HG02885 (cell line): ENCODE measurements at regions not wholly inside any gene's neighbourhood (a gene's known extent, or its start where the extent isn't known, plus 50 kb on each side); places are given as distances from the start of the nearest gene placed in this dataset.

Experiments
- ATAC-seq: cut with Tn5 transposase; IDR thresholded peaks from one replicate; pipeline ENCODE4 v1.9.1; 2021; ENCODE audit warnings: mild to moderate bottlenecking; ENCODE audit not compliant: unreplicated experiment, poor library complexity

DNA sequence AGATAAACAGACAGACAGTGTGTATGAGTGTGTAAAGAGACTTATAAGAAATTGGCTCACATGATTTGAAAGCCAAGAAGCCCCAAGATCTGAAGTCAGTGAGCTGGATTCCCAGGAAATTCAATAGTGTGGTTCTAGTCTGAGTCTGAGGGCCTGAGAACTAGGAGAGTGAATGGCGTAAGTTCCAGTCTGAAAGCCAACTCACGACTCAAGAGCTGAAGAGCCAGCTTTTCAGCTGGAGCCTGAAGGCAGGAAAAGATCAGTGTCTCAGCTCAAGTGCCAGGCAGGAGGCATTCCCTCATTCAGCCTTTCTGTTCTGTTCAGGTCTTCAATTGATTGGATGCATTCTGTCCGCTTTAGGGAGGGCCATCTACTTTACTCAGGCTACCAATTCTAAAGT lies 257.2 kb downstream of the PLPP3 start:
- no peak for ATAC-seq

GRCh38 chr1:56321150-56321490 lies 258.2 kb downstream of the PLPP3 start:
- no peak for ATAC-seq

DNA sequence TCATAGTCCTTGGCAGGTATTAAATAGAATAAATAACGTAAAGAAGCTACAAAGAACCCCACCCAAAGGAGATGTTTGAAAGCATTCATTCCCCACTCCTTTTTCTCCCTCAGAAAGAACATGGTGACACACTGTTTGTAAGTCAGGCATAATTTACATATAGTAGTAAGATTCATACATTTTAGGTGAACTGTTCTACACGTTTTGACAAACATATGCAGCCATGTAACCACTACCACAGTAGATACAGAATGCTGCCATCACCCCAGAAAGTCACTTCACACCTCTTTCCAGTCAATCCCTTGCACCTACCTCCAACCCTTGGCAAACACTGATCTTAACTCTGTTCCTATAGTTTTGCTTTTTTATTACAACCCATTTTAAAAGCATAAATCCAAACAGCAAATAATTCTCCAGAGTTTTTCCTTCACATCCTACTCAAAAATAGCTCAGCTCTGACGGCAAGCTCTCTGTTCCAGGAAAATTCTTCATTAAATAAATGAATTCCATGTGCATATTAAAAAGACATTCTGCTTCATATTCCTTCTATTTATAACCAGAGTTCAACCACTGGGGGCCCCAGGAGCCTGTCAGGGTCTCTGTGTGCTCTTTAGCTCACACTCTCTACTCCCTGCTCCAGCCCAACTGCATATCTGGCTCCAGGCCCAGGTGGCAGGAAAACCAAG lies 258.8 kb downstream of the PLPP3 start:
- no peak for ATAC-seq

- ATAC-seq = no peak
These were observed 261.6 kb downstream of the PLPP3 start for GRCh38 chr1:56317722-56318121.

- no peak for ATAC-seq
These were observed 263.9 kb downstream of the PLPP3 start for GRCh38 chr1:56315293-56315942.

DNA sequence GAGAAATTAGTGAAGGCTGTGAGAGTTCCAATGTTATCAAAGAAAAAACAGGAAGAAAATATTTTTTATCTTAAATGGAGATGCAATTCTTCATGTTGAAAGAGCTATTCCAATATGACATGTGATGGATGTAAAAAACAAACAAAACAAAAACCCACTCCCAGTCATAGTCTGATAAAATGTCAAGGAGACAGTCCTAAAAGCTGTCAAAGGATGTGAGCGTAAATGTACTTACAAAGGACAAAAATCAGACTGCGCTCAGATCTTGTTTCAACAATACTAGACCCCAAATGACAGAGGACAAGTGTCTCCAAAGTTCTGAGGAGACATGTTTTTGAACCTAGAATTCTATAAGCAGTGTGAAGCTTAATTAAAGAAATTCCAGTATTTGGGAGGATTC lies 265.8 kb downstream of the PLPP3 start:
- ATAC-seq = no peak

DNA sequence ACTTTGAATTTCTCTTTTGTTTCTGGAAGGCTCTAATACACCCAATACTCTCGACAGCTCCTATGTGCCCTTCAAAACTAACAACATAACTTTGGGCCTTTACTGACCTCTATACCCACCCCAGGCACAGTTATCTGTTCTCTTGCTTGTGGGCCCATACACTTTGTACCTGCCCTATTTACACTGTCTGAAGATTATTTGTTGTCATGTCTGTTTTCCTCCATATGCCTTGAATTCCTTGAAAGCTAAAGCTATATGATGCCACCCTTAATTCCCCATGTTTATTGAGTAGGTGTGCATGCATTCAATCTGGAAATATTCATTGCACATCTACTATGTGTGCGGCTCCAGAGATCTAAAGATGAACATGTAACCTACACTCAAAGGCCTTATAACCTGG lies 267.6 kb downstream of the PLPP3 start:
- ATAC-seq = no peak

- ATAC-seq = no peak
These were observed 268.4 kb downstream of the PLPP3 start for GRCh38 chr1:56310945-56311344.

DNA sequence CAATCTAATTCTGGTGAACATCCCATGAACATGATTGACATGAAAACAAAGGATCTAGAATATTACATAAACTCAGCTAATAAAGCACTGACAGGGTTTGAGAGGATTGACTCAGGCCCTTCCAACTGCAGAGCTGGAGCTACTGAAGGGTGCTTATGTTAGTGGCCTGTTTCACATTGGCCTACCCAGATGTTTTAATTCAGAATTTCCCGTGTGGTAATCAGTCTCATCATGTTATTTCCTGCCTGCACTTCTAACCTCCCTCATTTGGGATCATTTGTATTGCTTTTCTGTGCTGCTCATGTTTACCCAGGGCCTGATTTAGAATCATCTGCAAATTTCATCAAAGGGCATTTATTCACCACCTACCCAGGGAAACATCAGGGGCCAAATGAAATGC lies 270.3 kb downstream of the PLPP3 start:
- ATAC-seq = no peak

GRCh38 chr1:56304975-56305374 lies 274.4 kb downstream of the PLPP3 start:
- no peak for ATAC-seq

DNA sequence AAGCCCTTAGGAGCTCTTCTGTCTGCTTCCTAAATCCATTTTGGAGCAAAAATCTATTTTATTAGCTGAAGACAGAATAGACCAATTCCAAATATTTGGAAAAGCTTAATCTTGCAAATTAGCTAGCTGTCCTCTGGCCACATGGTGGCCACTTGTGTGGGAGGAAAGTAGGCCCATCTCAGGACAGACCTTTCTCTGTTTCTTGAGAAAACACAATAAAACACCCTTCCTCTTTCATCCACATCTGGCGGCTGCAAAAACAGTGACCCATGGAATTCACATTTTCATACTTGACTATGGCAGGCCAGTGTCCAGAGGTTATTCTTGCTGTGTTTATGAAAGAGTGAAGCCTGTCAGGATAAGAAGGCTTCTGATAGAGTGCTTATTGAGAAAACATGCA lies 275.6 kb downstream of the PLPP3 start:
- no peak for ATAC-seq

DNA sequence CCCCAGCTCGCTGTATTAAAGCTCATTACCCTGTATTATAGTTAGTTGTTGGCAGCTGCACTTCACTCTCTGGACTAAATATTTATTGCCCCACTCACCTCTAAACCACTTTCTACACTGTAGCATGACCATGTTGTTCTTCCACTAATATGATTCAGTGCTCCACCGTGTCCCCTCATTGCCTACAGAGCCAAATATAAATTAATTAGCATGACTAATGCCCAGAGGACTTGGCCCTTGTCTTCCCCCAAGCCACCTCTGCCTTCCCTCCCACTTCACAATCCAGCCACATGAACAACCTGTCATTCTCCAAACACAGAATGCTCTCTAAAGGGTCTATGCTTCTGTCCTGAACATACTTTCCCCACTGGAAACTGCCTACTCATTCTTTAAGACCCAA lies 276.5 kb downstream of the PLPP3 start:
- no peak for ATAC-seq

GRCh38 chr1:56301791-56302190 lies 277.6 kb downstream of the PLPP3 start:
- ATAC-seq = no peak

- no peak for ATAC-seq
These were observed 278.5 kb downstream of the PLPP3 start for GRCh38 chr1:56300836-56301235.

DNA sequence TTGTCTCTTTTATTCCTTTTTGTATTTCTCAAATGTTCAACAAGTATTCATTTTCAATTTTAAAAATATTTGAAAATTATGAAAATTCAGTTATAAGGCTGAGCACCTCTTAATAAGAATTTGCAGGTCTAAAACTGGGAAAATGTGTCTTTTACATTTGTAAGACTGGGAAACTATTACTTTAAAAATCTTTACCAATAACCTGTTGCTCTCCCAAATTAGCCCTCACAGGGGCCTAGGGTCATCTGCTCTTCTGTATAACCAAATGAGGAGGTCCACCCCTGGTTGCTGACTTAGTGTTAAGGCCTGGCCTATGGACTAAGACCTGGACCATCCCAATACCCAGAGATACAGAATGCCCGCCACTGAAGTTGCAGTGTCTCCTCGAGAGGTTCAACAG lies 280.5 kb downstream of the PLPP3 start:
- ATAC-seq = no peak

- ATAC-seq = no peak
These were observed 281.5 kb downstream of the PLPP3 start for GRCh38 chr1:56297904-56298303.

- no peak for ATAC-seq
These were observed 282.2 kb downstream of the PLPP3 start for GRCh38 chr1:56297208-56297607.

GRCh38 chr1:56295949-56296929 lies 283.1 kb downstream of the PLPP3 start:
- ATAC-seq = no peak

DNA sequence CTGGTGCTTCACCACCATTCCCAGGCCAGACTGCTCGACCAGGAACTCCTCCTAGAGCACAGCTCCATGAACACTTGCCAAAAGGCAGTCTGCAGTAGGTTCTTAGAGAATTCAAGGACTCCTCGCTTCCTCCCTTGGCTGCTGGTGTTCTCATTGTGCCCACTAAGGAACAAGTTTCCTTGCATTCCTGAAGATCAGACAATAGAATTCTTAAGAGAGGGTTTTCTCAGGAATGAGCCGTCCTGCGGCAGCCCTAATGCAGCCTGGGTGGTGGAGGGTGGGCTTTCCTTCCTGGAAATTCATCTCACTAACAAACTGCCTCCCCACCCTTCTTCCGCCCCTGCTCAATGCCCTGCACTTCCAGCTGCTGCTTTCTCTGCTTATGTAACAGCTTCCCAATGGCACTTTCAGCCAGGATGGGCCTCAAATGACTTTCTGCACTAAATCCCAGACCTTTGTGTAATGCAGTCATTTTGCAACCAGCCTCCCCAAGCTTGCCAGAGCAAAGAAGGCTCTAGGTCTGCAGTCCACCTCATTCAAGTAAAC lies 287.9 kb downstream of the PLPP3 start:
- no peak for ATAC-seq

- no peak for ATAC-seq
These were observed 290.1 kb downstream of the PLPP3 start for GRCh38 chr1:56289260-56289659.

DNA sequence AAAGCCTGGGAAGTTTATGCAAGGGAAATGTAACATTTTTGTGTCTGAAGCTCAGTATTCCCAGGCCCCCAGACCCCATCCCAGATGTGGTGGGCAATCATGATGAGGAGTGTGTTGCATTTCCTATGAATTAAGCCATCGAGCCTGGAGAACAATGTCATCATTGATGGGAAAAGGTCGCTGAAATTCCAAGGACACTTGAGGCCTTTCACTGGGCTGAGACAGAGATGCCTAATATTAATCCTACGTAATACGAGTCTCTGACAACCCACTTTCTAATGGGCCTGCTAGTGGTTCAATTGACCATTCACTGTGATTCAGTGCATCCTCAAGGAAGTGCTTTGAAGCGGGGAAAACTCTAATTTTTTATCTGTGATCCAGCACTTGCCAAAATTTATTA lies 291.6 kb downstream of the PLPP3 start:
- ATAC-seq = no peak
